Stimulated activated effector memory CD8-positive, alpha-beta T cell treated with anti-CD3 and anti-CD28 coated beads, Interleukin-12 subunit alpha, Interleukin-12 subunit beta, amount 100 ng/mL, for 72 hours (primary cell): ENCODE measurements at regions not wholly inside any gene's neighbourhood (a gene's known extent, or its start where the extent isn't known, plus 50 kb on each side); places are given as distances from the start of the nearest gene placed in this dataset.
"Not testable (repeated sequence)": the region's sequence is repeated elsewhere in the genome, so short reads cannot be mapped to it uniquely, and the experiment has no call there.

Experiments
- ATAC-seq: fragments of 150-1000 bp; cut with Tn5 transposase; 2 replicates; pipeline ENCODE4 v1.10.0; 2021
- DNase-seq, 2 donors: peaks; one replicate each; pipeline ENCODE4 v3.0.0; 2021 to 2022; ENCODE audit warnings: low spot score in 2 of 2
- H3K27ac Mint-ChIP-seq: one replicate; pipeline ENCODE4 v1.8.0; 2022; ENCODE audit warnings: mild to moderate bottlenecking, mixed read lengths
- H3K36me3 Mint-ChIP-seq: one replicate; pipeline ENCODE4 v1.8.0; 2022; ENCODE audit warnings: mild to moderate bottlenecking, mixed read lengths
- H3K4me1 Mint-ChIP-seq: one replicate; pipeline ENCODE4 v1.8.0; 2022; ENCODE audit warnings: mixed read lengths
- H3K4me3 Mint-ChIP-seq: one replicate; pipeline ENCODE4 v1.8.0; 2022; ENCODE audit warnings: mild to moderate bottlenecking, mixed read lengths
- H3K9me3 Mint-ChIP-seq: one replicate; pipeline ENCODE4 v1.8.0; 2022; ENCODE audit warnings: mixed read lengths

GRCh38 chr12:107597695-107598410 is 87.7 kb upstream of the PWP1 start:
- DNase-seq (no peak), ATAC-seq (no peak)
- Mint-ChIP-seq H3K27ac (no peak overlapping the region), H3K4me1 (no peaks in the 10 kb centered on the region), H3K9me3 (no peaks in the 10 kb centered on the region), H3K36me3 (no peaks in the 10 kb centered on the region), H3K4me3 (no peak overlapping the region)

DNA sequence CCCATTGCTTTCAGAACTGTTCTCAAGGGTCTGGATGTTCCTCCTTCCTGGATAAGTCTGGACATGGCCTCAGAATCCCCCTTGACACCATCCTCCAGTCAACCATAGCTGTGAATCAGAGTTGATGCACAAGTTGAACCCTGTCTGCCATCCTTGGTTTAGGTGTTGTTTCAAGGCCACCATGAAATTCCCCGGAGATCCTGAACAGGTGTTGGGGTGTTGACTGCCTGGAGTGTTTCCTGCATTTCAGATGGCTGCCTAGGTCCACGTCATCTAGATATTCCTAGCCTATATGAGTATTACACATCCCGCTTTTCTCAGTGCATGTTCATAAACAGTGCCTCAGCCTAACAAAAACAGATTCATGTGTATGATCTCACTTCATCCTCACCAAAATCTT is 86.7 kb upstream of the PWP1 start:
- ATAC-seq: no peak
- no peaks in the 10 kb centered on the region for H3K9me3 Mint-ChIP-seq
- peak overlapping the region; percentile 21 for H3K27ac Mint-ChIP-seq
- no peaks in the 10 kb centered on the region for H3K4me1 Mint-ChIP-seq
- DNase-seq: no peak
- H3K36me3 Mint-ChIP-seq: no peaks in the 10 kb centered on the region
- no peak overlapping the region for H3K4me3 Mint-ChIP-seq

GRCh38 chr12:107600581-107601144 is 84.9 kb upstream of the PWP1 start:
- ATAC-seq: no peak
- H3K27ac Mint-ChIP-seq: no peak overlapping the region
- H3K36me3 Mint-ChIP-seq: no peaks in the 10 kb centered on the region
- H3K9me3 Mint-ChIP-seq: no peaks in the 10 kb centered on the region
- no peak for DNase-seq
- H3K4me1 Mint-ChIP-seq: no peaks in the 10 kb centered on the region
- H3K4me3 Mint-ChIP-seq: no peak overlapping the region

- DNase-seq (no peak), ATAC-seq (no peak)
- H3K9me3 Mint-ChIP-seq: no peaks in the 10 kb centered on the region
- no peaks in the 10 kb centered on the region for H3K4me1 Mint-ChIP-seq
- H3K4me3 Mint-ChIP-seq: no peak overlapping the region
- no peak overlapping the region for H3K27ac Mint-ChIP-seq
- no peaks in the 10 kb centered on the region for H3K36me3 Mint-ChIP-seq
These were observed 83.2 kb upstream of the PWP1 start for GRCh38 chr12:107602446-107602845.

- no peaks in the 10 kb centered on the region for H3K9me3 Mint-ChIP-seq
- no peak for ATAC-seq
- H3K4me1 Mint-ChIP-seq: no peaks in the 10 kb centered on the region
- H3K4me3 Mint-ChIP-seq: no peak overlapping the region
- no peak overlapping the region for H3K27ac Mint-ChIP-seq
- H3K36me3 Mint-ChIP-seq: no peaks in the 10 kb centered on the region
- no peak for DNase-seq
These were observed 80.3 kb upstream of the PWP1 start for GRCh38 chr12:107605293-107605692.

DNA sequence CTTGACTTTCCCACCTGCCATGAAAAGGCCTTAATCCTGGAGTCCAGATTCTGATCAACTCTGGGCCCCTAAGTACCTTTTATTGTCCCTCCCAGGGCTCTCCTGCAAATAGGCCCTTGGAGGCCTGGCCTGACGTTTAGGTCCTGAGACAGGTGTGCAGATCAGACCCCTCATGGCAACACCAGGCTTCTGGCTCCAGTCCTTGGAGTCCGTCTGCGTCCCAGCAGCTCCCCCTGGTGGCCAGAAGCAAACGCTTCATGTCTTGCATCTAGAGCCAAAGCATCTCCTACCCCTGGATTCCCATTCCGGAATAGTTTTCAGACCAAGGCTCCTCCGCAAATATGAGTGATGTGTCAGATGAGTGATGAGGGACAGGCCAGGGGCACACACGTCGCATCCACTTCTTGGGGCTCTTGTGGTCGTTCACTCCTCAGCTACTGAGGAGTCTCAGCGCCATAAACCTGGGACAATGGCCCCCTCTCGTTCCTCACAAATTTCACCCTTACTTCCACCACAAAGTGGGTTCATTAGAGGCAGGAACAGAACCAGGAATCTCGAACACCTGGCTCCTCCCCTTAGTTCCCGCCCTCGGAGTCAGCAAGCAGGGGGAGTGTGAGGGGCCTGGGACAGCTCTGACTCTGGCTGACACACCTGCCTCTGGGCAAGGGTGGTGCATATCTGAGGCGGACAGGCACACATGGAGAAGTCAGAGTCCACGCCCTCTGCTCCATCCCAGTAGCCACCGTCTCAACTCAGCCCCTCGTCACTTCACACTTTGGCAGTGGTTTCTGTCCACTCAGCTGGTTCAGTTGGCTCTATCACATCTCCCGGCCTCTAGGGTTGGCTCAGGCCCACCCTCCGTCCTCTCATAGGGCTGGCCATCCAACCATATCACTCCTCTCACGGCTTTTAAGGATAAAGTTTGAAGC is 77.9 kb upstream of the PWP1 start:
- peak; percentile 73 to 84 for DNase-seq

DNA sequence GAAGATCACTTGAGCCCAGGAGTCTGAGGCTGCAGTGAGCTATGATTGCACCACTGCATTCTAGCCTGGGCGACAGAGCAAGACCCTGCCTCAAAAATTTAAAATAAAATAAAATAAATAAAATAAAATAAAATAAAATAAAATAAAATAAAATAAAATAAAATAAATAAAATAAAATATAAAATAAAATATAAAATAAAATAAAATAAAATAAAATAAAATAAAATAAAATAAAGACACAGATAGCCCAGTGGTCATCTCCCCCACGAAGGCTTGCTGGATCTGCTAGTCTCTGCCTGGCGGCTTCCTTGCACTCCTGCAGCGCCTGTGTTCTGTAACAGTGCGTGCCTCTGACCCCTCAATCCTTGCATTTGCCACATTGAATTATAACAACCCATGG is 76.8 kb upstream of the PWP1 start:
- not testable (repeated sequence) for H3K9me3 Mint-ChIP-seq, DNase-seq, H3K27ac Mint-ChIP-seq, H3K36me3 Mint-ChIP-seq, H3K4me1 Mint-ChIP-seq, ATAC-seq, H3K4me3 Mint-ChIP-seq

More for the DNA sequence above, 77.9 kb upstream of the PWP1 start:
- H3K4me1 Mint-ChIP-seq: no peaks in the 10 kb centered on the region
- ATAC-seq: peak; percentile 71
- no peaks in the 10 kb centered on the region for H3K9me3 Mint-ChIP-seq
- H3K4me3 Mint-ChIP-seq: no peak overlapping the region
- no peak overlapping the region for H3K27ac Mint-ChIP-seq
- no peaks in the 10 kb centered on the region for H3K36me3 Mint-ChIP-seq

DNA sequence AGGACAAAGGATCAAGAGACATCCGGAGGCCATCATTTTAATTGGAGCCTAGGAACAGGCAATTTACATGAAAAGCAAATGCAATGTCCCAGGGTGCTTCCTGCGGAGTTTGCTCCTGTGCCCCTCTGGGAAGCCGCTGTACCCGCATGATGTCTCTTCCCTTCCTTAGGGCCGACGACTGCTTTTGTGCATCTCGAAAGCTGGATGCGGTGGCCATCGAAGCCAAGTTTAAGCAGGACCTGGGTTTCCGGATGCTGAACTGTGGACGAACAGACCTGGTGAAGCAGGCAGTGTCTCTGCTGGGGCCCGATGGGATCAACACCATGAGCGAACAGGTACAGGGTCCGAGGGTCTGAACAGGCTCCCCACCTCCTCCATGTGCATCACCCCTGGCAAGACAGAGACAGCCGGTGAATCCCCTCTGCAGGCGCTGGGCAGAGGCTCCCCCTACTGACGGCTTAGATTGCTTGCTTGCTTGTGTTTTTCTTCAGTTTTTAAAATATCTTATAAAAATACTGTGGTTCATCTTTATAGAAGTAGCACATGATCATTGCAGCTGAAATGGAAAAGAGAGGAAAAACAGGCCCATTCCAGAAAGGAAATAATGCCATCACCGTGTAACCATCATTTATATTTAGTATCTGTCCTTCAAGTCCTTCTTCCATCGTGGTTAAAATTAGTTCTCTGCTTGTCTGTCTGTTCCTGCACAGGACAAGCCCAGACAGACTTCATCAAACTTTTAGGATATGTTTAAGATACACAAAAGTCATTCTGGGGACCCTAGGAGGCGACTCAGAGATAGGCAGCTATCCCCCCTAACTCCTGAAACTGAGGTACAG is 75.4 kb upstream of the PWP1 start:
- Mint-ChIP-seq H3K9me3 (no peaks in the 10 kb centered on the region), H3K36me3 (no peaks in the 10 kb centered on the region), H3K27ac (no peak overlapping the region), H3K4me3 (no peak overlapping the region), H3K4me1 (no peaks in the 10 kb centered on the region)
- ATAC-seq: no peak
- no peak for DNase-seq

- Mint-ChIP-seq H3K9me3 (no peaks in the 10 kb centered on the region), H3K4me3 (no peak overlapping the region), H3K36me3 (no peaks in the 10 kb centered on the region), H3K27ac (no peak overlapping the region), H3K4me1 (no peaks in the 10 kb centered on the region)
- DNase-seq: no peak
- no peak for ATAC-seq
These were observed 73.1 kb upstream of the PWP1 start for GRCh38 chr12:107612508-107612907.

DNA sequence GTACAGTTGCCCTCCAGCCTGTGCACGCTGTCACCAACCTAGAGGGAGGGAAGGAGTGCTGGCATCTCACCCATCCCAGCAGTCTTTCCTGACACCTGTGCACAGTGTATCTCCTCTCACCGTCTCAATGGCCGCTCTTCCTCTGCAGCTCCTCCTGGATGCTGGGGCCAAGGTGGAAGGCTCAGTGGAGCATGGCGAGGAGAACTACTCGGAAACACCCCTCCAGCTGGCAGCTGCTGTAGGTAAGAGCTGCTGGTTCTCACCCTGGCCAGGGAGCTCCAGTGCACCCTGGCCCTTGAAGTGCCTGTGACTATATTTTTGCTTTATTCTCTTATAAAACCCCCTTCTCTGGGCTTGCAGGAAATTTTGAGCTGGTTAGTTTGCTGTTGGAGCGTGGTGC is 68.7 kb upstream of the PWP1 start:
- Mint-ChIP-seq H3K36me3 (no peaks in the 10 kb centered on the region), H3K27ac (no peak overlapping the region)

GRCh38 chr12:107618106-107618505 is 67.5 kb upstream of the PWP1 start:
- H3K4me1 Mint-ChIP-seq: no peaks in the 10 kb centered on the region
- ATAC-seq (peak; percentile 29), DNase-seq (no peak)
- H3K27ac Mint-ChIP-seq: peak overlapping the region; percentile 50
- no peak overlapping the region for H3K4me3 Mint-ChIP-seq
- no peaks in the 10 kb centered on the region for H3K36me3 Mint-ChIP-seq
- no peaks in the 10 kb centered on the region for H3K9me3 Mint-ChIP-seq

More for the DNA sequence above, 68.7 kb upstream of the PWP1 start:
- ATAC-seq (no peak), DNase-seq (no peak)
- Mint-ChIP-seq H3K4me1 (no peaks in the 10 kb centered on the region), H3K9me3 (no peaks in the 10 kb centered on the region), H3K4me3 (no peak overlapping the region)

- ATAC-seq: no peak
- Mint-ChIP-seq H3K27ac (no peak overlapping the region), H3K9me3 (no peaks in the 10 kb centered on the region), H3K4me1 (no peaks in the 10 kb centered on the region), H3K36me3 (no peaks in the 10 kb centered on the region), H3K4me3 (no peak overlapping the region)
- DNase-seq: no peak
These were observed 65.8 kb upstream of the PWP1 start for GRCh38 chr12:107619831-107620230.

GRCh38 chr12:107622001-107622400 is 63.6 kb upstream of the PWP1 start:
- ATAC-seq (no peak), DNase-seq (no peak)
- Mint-ChIP-seq H3K4me3 (no peak overlapping the region), H3K36me3 (no peaks in the 10 kb centered on the region), H3K27ac (no peak overlapping the region), H3K9me3 (no peaks in the 10 kb centered on the region), H3K4me1 (no peaks in the 10 kb centered on the region)

- no peaks in the 10 kb centered on the region for H3K4me1 Mint-ChIP-seq
- DNase-seq (no peak), ATAC-seq (no peak)
- H3K4me3 Mint-ChIP-seq: no peak overlapping the region
- H3K9me3 Mint-ChIP-seq: no peaks in the 10 kb centered on the region
- no peak overlapping the region for H3K27ac Mint-ChIP-seq
- H3K36me3 Mint-ChIP-seq: no peaks in the 10 kb centered on the region
These were observed 61.1 kb upstream of the PWP1 start for GRCh38 chr12:107624493-107624892.

DNA sequence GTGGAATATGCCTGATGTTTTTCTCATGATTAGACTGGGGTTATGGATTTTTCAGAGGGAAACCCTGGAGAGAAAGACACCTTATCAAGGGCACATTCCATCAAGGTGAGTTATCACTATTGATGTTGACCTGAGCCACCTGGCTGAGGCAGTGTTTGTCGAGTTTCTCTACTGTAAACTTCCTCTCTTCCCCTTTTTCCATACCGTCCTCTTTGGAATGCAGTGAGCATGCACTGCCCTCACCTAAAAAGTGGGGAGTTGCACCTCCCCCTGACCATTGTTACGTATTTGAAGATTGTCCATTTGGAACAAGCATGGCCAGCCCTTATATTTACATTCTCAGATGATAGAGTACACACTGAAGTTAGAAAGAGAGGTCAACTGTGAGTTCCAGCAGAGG is 53.9 kb upstream of the PWP1 start:
- H3K27ac Mint-ChIP-seq: no peak overlapping the region
- ATAC-seq: no peak

More for the DNA sequence above, 53.9 kb upstream of the PWP1 start:
- H3K36me3 Mint-ChIP-seq: no peaks in the 10 kb centered on the region
- H3K4me1 Mint-ChIP-seq: no peaks in the 10 kb centered on the region
- H3K4me3 Mint-ChIP-seq: no peak overlapping the region
- no peak for DNase-seq
- H3K9me3 Mint-ChIP-seq: no peaks in the 10 kb centered on the region
